Left renal cortex interstitium (tissue), 4 donors: ENCODE measurements at regions not wholly inside any gene's neighbourhood (a gene's known extent, or its start where the extent isn't known, plus 50 kb on each side); places are given as distances from the start of the nearest gene placed in this dataset.
"Not testable (repeated sequence)": the region's sequence is repeated elsewhere in the genome, so short reads cannot be mapped to it uniquely, and the experiment has no call there.

Experiments used
- DNase-seq, 4 donors: peaks; one replicate each; pipeline ENCODE4 v3.0.0-alpha.2; 2013; ENCODE audit warnings: low read depth in 4 of 4, low spot score in 2 of 4, missing footprints in 1 of 4

GRCh38 chr16:85514598-85515318, 98.4 kb upstream of the GSE1 start:
- DNase-seq = no peak

GRCh38 chr16:85515319-85515745, 97.8 kb upstream of the GSE1 start:
- no peak for DNase-seq

- no peak for DNase-seq
Observed at GRCh38 chr16:85515830-85516397, 97.2 kb upstream of the GSE1 start.

GRCh38 chr16:85517154-85517553, 96.0 kb upstream of the GSE1 start:
- DNase-seq = no peak

GRCh38 chr16:85517563-85518179, 95.5 kb upstream of the GSE1 start:
- DNase-seq = no peak

- DNase-seq = no peak
Observed at GRCh38 chr16:85518398-85519049, 94.6 kb upstream of the GSE1 start.

- not testable (repeated sequence) for DNase-seq
Observed at GRCh38 chr16:85519050-85519440, 94.1 kb upstream of the GSE1 start.

- DNase-seq = no peak
Observed at GRCh38 chr16:85519540-85520231, 93.4 kb upstream of the GSE1 start.

- DNase-seq = no peak
Observed at GRCh38 chr16:85520853-85521521, 92.1 kb upstream of the GSE1 start.

- no peak for DNase-seq
Observed at GRCh38 chr16:85521552-85522307, 91.4 kb upstream of the GSE1 start.

GRCh38 chr16:85522308-85522841, 90.7 kb upstream of the GSE1 start:
- no peak for DNase-seq

- DNase-seq = no peak
Observed at GRCh38 chr16:85522842-85523601, 90.1 kb upstream of the GSE1 start.

- no peak for DNase-seq
Observed at GRCh38 chr16:85523602-85524364, 89.3 kb upstream of the GSE1 start.

GRCh38 chr16:85524365-85524629, 88.8 kb upstream of the GSE1 start:
- no peak for DNase-seq

GRCh38 chr16:85524630-85525419, 88.3 kb upstream of the GSE1 start:
- DNase-seq = no peak

- DNase-seq = no peak
Observed at GRCh38 chr16:85525420-85526184, 87.5 kb upstream of the GSE1 start.
